OCI-LY1 (cell line): ENCODE measurements at regions not wholly inside any gene's neighbourhood (a gene's known extent, or its start where the extent isn't known, plus 50 kb on each side); places are given as distances from the start of the nearest gene placed in this dataset.

Experiments
- H2AFZ ChIP-seq: fragments of 200-600 bp; sonication (generic), shearing (Covaris generic); 2 replicates; pipeline ENCODE4 v1.6.0; 2014; ENCODE audit warnings: antibody characterized with exemption, mild to moderate bottlenecking, low read length
- H3F3A ChIP-seq: fragments of 200-600 bp; sonication (generic), shearing (Covaris generic); 2 replicates; pipeline ENCODE4 v1.6.0; 2014; ENCODE audit warnings: mild to moderate bottlenecking, antibody characterized with exemption, low read length, moderate library complexity; ENCODE audit not compliant: insufficient read depth
- H3K27ac ChIP-seq: fragments of 200-600 bp; sonication (generic); 2 replicates; pipeline ENCODE4 v1.5.1; 2014; ENCODE audit warnings: low read length, mixed run types, mild to moderate bottlenecking, low read depth; ENCODE audit not compliant: poor library complexity, severe bottlenecking
- H3K27me3 ChIP-seq: fragments of 200-600 bp; sonication (generic); 2 replicates; pipeline ENCODE4 v1.6.0; 2014; ENCODE audit warnings: antibody characterized with exemption, mild to moderate bottlenecking, low read length, moderate library complexity; ENCODE audit not compliant: insufficient read depth
- H3K36me3 ChIP-seq: fragments of 200-600 bp; sonication (generic); 2 replicates; pipeline ENCODE4 v1.6.1; 2014; ENCODE audit warnings: mild to moderate bottlenecking, antibody characterized with exemption, low read length, moderate library complexity, mixed read lengths; ENCODE audit not compliant: insufficient read depth
- H3K4me1 ChIP-seq: fragments of 200-600 bp; sonication (generic); 2 replicates; pipeline ENCODE4 v1.5.1; 2014; ENCODE audit warnings: mild to moderate bottlenecking, low read length, moderate library complexity; ENCODE audit not compliant: insufficient read depth, severe bottlenecking
- H3K4me2 ChIP-seq: fragments of 200-600 bp; sonication (generic), shearing (Covaris generic); 2 replicates; pipeline ENCODE4 v1.6.1; 2014; ENCODE audit warnings: low read length
- H3K4me3 ChIP-seq: fragments of 200-600 bp; sonication (generic); 2 replicates; pipeline ENCODE4 v1.5.1; 2014; ENCODE audit warnings: low read length, low read depth, mild to moderate bottlenecking, mixed read lengths; ENCODE audit not compliant: poor library complexity, severe bottlenecking
- H3K79me2 ChIP-seq: fragments of 200-600 bp; shearing (Covaris generic); 2 replicates; pipeline ENCODE4 v1.6.1; 2016; ENCODE audit warnings: mixed run types, low read length, mixed read lengths; ENCODE audit not compliant: insufficient read depth
- H3K9ac ChIP-seq: fragments of 200-600 bp; sonication (generic), shearing (Covaris generic); 2 replicates; pipeline ENCODE4 v1.6.1; 2014; ENCODE audit warnings: mild to moderate bottlenecking, low read length, mixed read lengths
- H3K9me2 ChIP-seq: fragments of 200-600 bp; sonication (generic), shearing (Covaris generic); 2 replicates; pipeline ENCODE4 v1.6.1; 2014; ENCODE audit warnings: low read depth, mild to moderate bottlenecking, low read length, mixed read lengths
- H3K9me3 ChIP-seq: fragments of 200-600 bp; shearing (Covaris generic); 2 replicates; pipeline ENCODE4 v1.6.1; 2014; ENCODE audit warnings: low read length, mixed read lengths
- H4K20me1 ChIP-seq: fragments of 200-600 bp; sonication (generic), shearing (Covaris generic); 2 replicates; pipeline ENCODE4 v1.6.0; 2016; ENCODE audit warnings: mild to moderate bottlenecking, low read length; ENCODE audit not compliant: insufficient read depth
- CTCF ChIP-seq: fragments of 200-600 bp; sonication (generic), shearing (Covaris generic); IDR thresholded peaks from 2 replicates; pipeline ENCODE4 v1.5.1; 2017; ENCODE audit warnings: mild to moderate bottlenecking, antibody characterized with exemption, low read length, moderate library complexity, mixed read lengths
- EZH2 ChIP-seq: fragments of 200-600 bp; sonication (generic), shearing (Covaris generic); IDR thresholded peaks from 2 replicates; pipeline ENCODE4 v1.8.0; 2017; ENCODE audit warnings: borderline replicate concordance, mixed run types, mild to moderate bottlenecking, antibody characterized with exemption, low read length, moderate library complexity, mixed read lengths

GRCh38 chr10:131448883-131449282 lies 137.4 kb upstream of the TCERG1L start:
- no peaks in the 10 kb centered on the region for H3K79me2 ChIP-seq
- H3K27ac ChIP-seq = no peak overlapping the region
- H3K9me2 ChIP-seq = no peaks in the 10 kb centered on the region
- H3F3A ChIP-seq = no peaks in the 10 kb centered on the region
- H3K4me1 ChIP-seq = no peaks in the 10 kb centered on the region
- no peaks in the 10 kb centered on the region for H3K27me3 ChIP-seq
- TF ChIP-seq CTCF = no peak
- no peak for TF ChIP-seq EZH2
- no peaks in the 10 kb centered on the region for H4K20me1 ChIP-seq
- no peak overlapping the region for H3K4me3 ChIP-seq
- no peaks in the 10 kb centered on the region for H3K9me3 ChIP-seq
- no peak overlapping the region for H2AFZ ChIP-seq
- H3K9ac ChIP-seq = no peak overlapping the region
- no peaks in the 10 kb centered on the region for H3K36me3 ChIP-seq
- no peak overlapping the region for H3K4me2 ChIP-seq

GRCh38 chr10:131450216-131450765 lies 138.8 kb upstream of the TCERG1L start:
- H3K79me2 ChIP-seq = no peaks in the 10 kb centered on the region
- H2AFZ ChIP-seq = no peak overlapping the region
- no peaks in the 10 kb centered on the region for H3K36me3 ChIP-seq
- H3K4me2 ChIP-seq = no peak overlapping the region
- no peaks in the 10 kb centered on the region for H3K4me1 ChIP-seq
- H3K9me2 ChIP-seq = no peaks in the 10 kb centered on the region
- H3K4me3 ChIP-seq = no peak overlapping the region
- H4K20me1 ChIP-seq = no peaks in the 10 kb centered on the region
- no peak for TF ChIP-seq CTCF
- TF ChIP-seq EZH2 = no peak
- no peaks in the 10 kb centered on the region for H3K27me3 ChIP-seq
- H3F3A ChIP-seq = no peaks in the 10 kb centered on the region
- H3K9ac ChIP-seq = no peak overlapping the region
- H3K9me3 ChIP-seq = no peaks in the 10 kb centered on the region
- no peak overlapping the region for H3K27ac ChIP-seq

GRCh38 chr10:131451407-131452015 lies 140.0 kb upstream of the TCERG1L start:
- H3K9me2 ChIP-seq = no peaks in the 10 kb centered on the region
- H3K4me3 ChIP-seq = no peak overlapping the region
- no peaks in the 10 kb centered on the region for H3K79me2 ChIP-seq
- TF ChIP-seq EZH2 (no peak), CTCF (no peak)
- no peaks in the 10 kb centered on the region for H3K4me1 ChIP-seq
- H3K36me3 ChIP-seq = no peaks in the 10 kb centered on the region
- no peak overlapping the region for H3K27ac ChIP-seq
- H3F3A ChIP-seq = no peaks in the 10 kb centered on the region
- H3K9me3 ChIP-seq = no peaks in the 10 kb centered on the region
- no peaks in the 10 kb centered on the region for H4K20me1 ChIP-seq
- H3K27me3 ChIP-seq = no peaks in the 10 kb centered on the region
- no peak overlapping the region for H2AFZ ChIP-seq
- H3K4me2 ChIP-seq = no peak overlapping the region
- no peak overlapping the region for H3K9ac ChIP-seq
